ENCODE measurements at regions not wholly inside any gene's neighbourhood (a gene's known extent, or its start where the extent isn't known, plus 50 kb on each side); places are given as distances from the start of the nearest gene placed in this dataset.

GRCh38 chr1:72516264-72516663, 233.9 kb upstream of the NEGR1 start:
- WGBS (ENCODE audit: extremely low coverage, insufficient coverage, insufficient read length), result no CpG with 5 or more reads among the region's 4 CpGs
- no peak overlapping the region for H3K9ac ChIP-seq (ENCODE audit: low read length)
- DNase-seq, result no peak
- H3K79me2 ChIP-seq (ENCODE audit: control insufficient read depth, insufficient read depth, low read length, poor library complexity), result no peaks in the 10 kb centered on the region
- H4K8ac ChIP-seq (ENCODE audit: low read depth, low read length), result no peak overlapping the region
- no peaks in the 10 kb centered on the region for H3K27me3 ChIP-seq (ENCODE audit: insufficient read depth, low read length)
- no peak overlapping the region for H4K12ac ChIP-seq (ENCODE audit: low read depth, low read length)
- no peaks in the 10 kb centered on the region for H3K4me1 ChIP-seq (ENCODE audit: control insufficient read depth in 1 of 2, insufficient read depth in 2 of 2, low read length in 2 of 2)
- H3K18ac ChIP-seq (ENCODE audit: low read length), result no peak overlapping the region
- H3K4ac ChIP-seq (ENCODE audit: low read depth, low read length), result no peak overlapping the region
- no peak overlapping the region for H3K4me2 ChIP-seq (ENCODE audit: low read length)
- H3K4me3 ChIP-seq (ENCODE audit: low read depth, low read length), result no peak overlapping the region
- no peak overlapping the region for H2BK12ac ChIP-seq (ENCODE audit: low read length)
- no peak overlapping the region for H2BK120ac ChIP-seq (ENCODE audit: insufficient read depth, low read length, poor library complexity)
- H2BK5ac ChIP-seq (ENCODE audit: low read depth, low read length, poor library complexity), result no peak overlapping the region
- no peak overlapping the region for H3K27ac ChIP-seq (ENCODE audit: low read depth, low read length)
- H2AK5ac ChIP-seq (ENCODE audit: low read length), result no peak overlapping the region
- no peak overlapping the region for H3K14ac ChIP-seq (ENCODE audit: low read length)
- H3K79me1 ChIP-seq (ENCODE audit: low read length), result no peaks in the 10 kb centered on the region
- no peak overlapping the region for H4K91ac ChIP-seq (ENCODE audit: low read depth, low read length)
- no peaks in the 10 kb centered on the region for H3K9me3 ChIP-seq (ENCODE audit: insufficient read depth, low read depth, low read length)
- H3K36me3 ChIP-seq (ENCODE audit: control insufficient read depth in 1 of 2, insufficient read depth in 2 of 2, low read length in 2 of 2), result no peaks in the 10 kb centered on the region
- no peak overlapping the region for H2AFZ ChIP-seq (ENCODE audit: insufficient read depth, low read length, poor library complexity)
- no peak overlapping the region for H3K23ac ChIP-seq (ENCODE audit: low read length)

- H2BK120ac ChIP-seq (ENCODE audit: insufficient read depth, low read length, poor library complexity), result no peak overlapping the region
- no peak overlapping the region for H3K4ac ChIP-seq (ENCODE audit: low read depth, low read length)
- H3K4me1 ChIP-seq (ENCODE audit: control insufficient read depth in 1 of 2, insufficient read depth in 2 of 2, low read length in 2 of 2), result no peaks in the 10 kb centered on the region
- H3K9ac ChIP-seq (ENCODE audit: low read length), result no peak overlapping the region
- no peak overlapping the region for H2AFZ ChIP-seq (ENCODE audit: insufficient read depth, low read length, poor library complexity)
- no peak overlapping the region for H3K14ac ChIP-seq (ENCODE audit: low read length)
- no peak overlapping the region for H2AK5ac ChIP-seq (ENCODE audit: low read length)
- H3K79me2 ChIP-seq (ENCODE audit: control insufficient read depth, insufficient read depth, low read length, poor library complexity), result no peaks in the 10 kb centered on the region
- no peak overlapping the region for H3K18ac ChIP-seq (ENCODE audit: low read length)
- no peak overlapping the region for H2BK12ac ChIP-seq (ENCODE audit: low read length)
- H4K12ac ChIP-seq (ENCODE audit: low read depth, low read length), result no peak overlapping the region
- H4K91ac ChIP-seq (ENCODE audit: low read depth, low read length), result no peak overlapping the region
- no peak overlapping the region for H2BK5ac ChIP-seq (ENCODE audit: low read depth, low read length, poor library complexity)
- no peaks in the 10 kb centered on the region for H3K9me3 ChIP-seq (ENCODE audit: insufficient read depth, low read depth, low read length)
- WGBS (ENCODE audit: extremely low coverage, insufficient coverage, insufficient read length), result no CpG with 5 or more reads among the region's 5 CpGs
- no peak overlapping the region for H3K23ac ChIP-seq (ENCODE audit: low read length)
- DNase-seq, result peak in 1 of 2 donors; percentile 28
- no peak overlapping the region for H3K27ac ChIP-seq (ENCODE audit: low read depth, low read length)
- no peaks in the 10 kb centered on the region for H3K36me3 ChIP-seq (ENCODE audit: control insufficient read depth in 1 of 2, insufficient read depth in 2 of 2, low read length in 2 of 2)
- H3K79me1 ChIP-seq (ENCODE audit: low read length), result no peaks in the 10 kb centered on the region
- no peak overlapping the region for H4K8ac ChIP-seq (ENCODE audit: low read depth, low read length)
- H3K4me2 ChIP-seq (ENCODE audit: low read length), result no peak overlapping the region
- no peaks in the 10 kb centered on the region for H3K27me3 ChIP-seq (ENCODE audit: insufficient read depth, low read length)
- H3K4me3 ChIP-seq (ENCODE audit: low read depth, low read length), result no peak overlapping the region
Measured at GRCh38 chr1:72498371-72498770, 216.0 kb upstream of the NEGR1 start.

GRCh38 chr1:72489801-72490200, 207.5 kb upstream of the NEGR1 start:
- Histone ChIP-seq H3K79me1 (ENCODE audit: low read length) (no peaks in the 10 kb centered on the region), H3K79me2 (ENCODE audit: control insufficient read depth, insufficient read depth, low read length, poor library complexity) (no peaks in the 10 kb centered on the region), H3K27ac (ENCODE audit: low read depth, low read length) (no peak overlapping the region), H3K4me3 (ENCODE audit: low read depth, low read length) (no peak overlapping the region), H3K9ac (ENCODE audit: low read length) (no peak overlapping the region), H3K27me3 (ENCODE audit: insufficient read depth, low read length) (no peaks in the 10 kb centered on the region), H4K91ac (ENCODE audit: low read depth, low read length) (no peak overlapping the region), H4K12ac (ENCODE audit: low read depth, low read length) (no peak overlapping the region), H3K14ac (ENCODE audit: low read length) (no peak overlapping the region), H3K9me3 (ENCODE audit: insufficient read depth, low read depth, low read length) (no peaks in the 10 kb centered on the region), H2BK5ac (ENCODE audit: low read depth, low read length, poor library complexity) (no peak overlapping the region), H2AFZ (ENCODE audit: insufficient read depth, low read length, poor library complexity) (no peak overlapping the region), H3K23ac (ENCODE audit: low read length) (no peak overlapping the region), H3K18ac (ENCODE audit: low read length) (no peak overlapping the region), H2BK120ac (ENCODE audit: insufficient read depth, low read length, poor library complexity) (no peak overlapping the region), H3K36me3 (ENCODE audit: control insufficient read depth in 1 of 2, insufficient read depth in 2 of 2, low read length in 2 of 2) (no peaks in the 10 kb centered on the region), H3K4me1 (ENCODE audit: control insufficient read depth in 1 of 2, insufficient read depth in 2 of 2, low read length in 2 of 2) (no peaks in the 10 kb centered on the region), H3K4me2 (ENCODE audit: low read length) (no peak overlapping the region), H2AK5ac (ENCODE audit: low read length) (no peak overlapping the region), H4K8ac (ENCODE audit: low read depth, low read length) (no peak overlapping the region), H3K4ac (ENCODE audit: low read depth, low read length) (no peak overlapping the region), H2BK12ac (ENCODE audit: low read length) (no peak overlapping the region)
- no peak for DNase-seq

DNA sequence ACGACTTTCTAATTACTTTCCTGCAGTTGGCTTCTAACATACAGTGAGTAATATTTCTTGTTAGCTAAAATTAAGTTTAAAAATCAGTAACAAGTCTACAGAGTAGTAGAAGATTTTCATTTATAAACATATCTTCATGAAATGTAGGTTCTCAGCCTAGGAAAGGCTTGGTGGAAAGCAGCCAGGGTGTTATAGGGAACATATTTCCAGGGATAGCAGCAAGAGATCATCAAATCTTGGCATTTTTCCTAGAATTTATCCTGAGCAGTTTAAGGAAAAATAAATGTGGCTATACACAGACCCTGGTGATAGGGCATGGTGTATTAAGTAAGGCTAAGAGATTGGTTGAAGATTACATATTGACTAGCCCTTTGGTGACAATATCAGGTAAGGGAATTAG, 203.5 kb upstream of the NEGR1 start:
- Histone ChIP-seq H2BK12ac (ENCODE audit: low read length) (no peak overlapping the region), H3K4me2 (ENCODE audit: low read length) (no peak overlapping the region), H3K4me3 (ENCODE audit: low read depth, low read length) (no peak overlapping the region), H3K9me3 (ENCODE audit: insufficient read depth, low read depth, low read length) (no peaks in the 10 kb centered on the region), H3K79me1 (ENCODE audit: low read length) (no peaks in the 10 kb centered on the region), H3K4ac (ENCODE audit: low read depth, low read length) (no peak overlapping the region), H2BK120ac (ENCODE audit: insufficient read depth, low read length, poor library complexity) (no peak overlapping the region), H3K36me3 (ENCODE audit: control insufficient read depth in 1 of 2, insufficient read depth in 2 of 2, low read length in 2 of 2) (no peaks in the 10 kb centered on the region), H3K9ac (ENCODE audit: low read length) (no peak overlapping the region), H3K79me2 (ENCODE audit: control insufficient read depth, insufficient read depth, low read length, poor library complexity) (no peaks in the 10 kb centered on the region), H4K12ac (ENCODE audit: low read depth, low read length) (no peak overlapping the region), H3K27ac (ENCODE audit: low read depth, low read length) (no peak overlapping the region), H3K27me3 (ENCODE audit: insufficient read depth, low read length) (no peaks in the 10 kb centered on the region), H3K18ac (ENCODE audit: low read length) (no peak overlapping the region), H3K4me1 (ENCODE audit: control insufficient read depth in 1 of 2, insufficient read depth in 2 of 2, low read length in 2 of 2) (no peaks in the 10 kb centered on the region), H3K14ac (ENCODE audit: low read length) (no peak overlapping the region), H2AK5ac (ENCODE audit: low read length) (no peak overlapping the region), H2BK5ac (ENCODE audit: low read depth, low read length, poor library complexity) (no peak overlapping the region), H2AFZ (ENCODE audit: insufficient read depth, low read length, poor library complexity) (no peak overlapping the region), H4K8ac (ENCODE audit: low read depth, low read length) (no peak overlapping the region), H4K91ac (ENCODE audit: low read depth, low read length) (no peak overlapping the region), H3K23ac (ENCODE audit: low read length) (no peak overlapping the region)
- no CpG with 5 or more reads among the region's 1 CpG for WGBS (ENCODE audit: extremely low coverage, insufficient coverage, insufficient read length)
- no peak for DNase-seq
